IMR-90 (cell line): ENCODE measurements at regions not wholly inside any gene's neighbourhood (a gene's known extent, or its start where the extent isn't known, plus 50 kb on each side); places are given as distances from the start of the nearest gene placed in this dataset.

Source experiments
- ATAC-seq: fragments of 200-7000 bp; cut with Tn5 transposase; 2 replicates; pipeline ENCODE4 v1.9.1; 2020; ENCODE audit warnings: low read depth, mild to moderate bottlenecking, moderate library complexity
- BruUV-seq: library from RNA; stranded (reverse); fragments of 400-500 nt; replicated peaks from 2 replicates; lab custom pipeline; 2021; lab: Mats Ljungman, UMichigan
- CTCF ChIA-PET: fragments of 300-600 bp; formaldehyde crosslinking; extraction: SDS; loops from one replicate; lab custom pipeline; 2021; ENCODE audit warnings: antibody characterized with exemption; lab: Yijun Ruan, JAX
- POLR2A ChIA-PET: fragments of 300-600 bp; sonication (Branson Sonifier 250); formaldehyde crosslinking; loops from one replicate; lab custom pipeline; 2022; ENCODE audit warnings: antibody characterized with exemption; ENCODE audit not compliant: unreplicated experiment; lab: Charles Lee
- DNase-seq: peaks from one replicate; pipeline ENCODE4 v3.0.0; 2013
- H2AFZ ChIP-seq: replicated peaks from 2 replicates; pipeline ENCODE3; 2013; ENCODE audit warnings: low read length, mild to moderate bottlenecking; ENCODE audit not compliant: poor library complexity
- H2AK5ac ChIP-seq: 2 replicates; pipeline ENCODE4 v1.6.1; 2013; ENCODE audit warnings: low read depth, low read length, inconsistent platforms
- H2AK9ac ChIP-seq: replicated peaks from 2 replicates; pipeline ENCODE3; 2013; ENCODE audit warnings: mild to moderate bottlenecking, low read depth, low read length, moderate library complexity; ENCODE audit not compliant: poor library complexity
- H2BK120ac ChIP-seq: 2 replicates; pipeline ENCODE4 v1.6.1; 2013; ENCODE audit warnings: low read depth, low read length, inconsistent platforms
- H2BK15ac ChIP-seq: 3 replicates; pipeline ENCODE4 v1.6.1; 2013; ENCODE audit warnings: low read depth, low read length, inconsistent platforms
- H2BK20ac ChIP-seq: 2 replicates; pipeline ENCODE4 v1.6.1; 2013; ENCODE audit warnings: low read depth, mild to moderate bottlenecking, inconsistent platforms, low read length, moderate library complexity
- H2BK5ac ChIP-seq: 2 replicates; pipeline ENCODE4 v1.6.1; 2013; ENCODE audit warnings: mild to moderate bottlenecking, low read depth, low read length, inconsistent platforms; ENCODE audit not compliant: poor library complexity, severe bottlenecking
- H3K14ac ChIP-seq: replicated peaks from 2 replicates; pipeline ENCODE4 v1.6.1; 2013; ENCODE audit warnings: low read depth, low read length, inconsistent platforms
- H3K18ac ChIP-seq: 2 replicates; pipeline ENCODE4 v1.6.1; 2013; ENCODE audit warnings: low read depth, low read length, control low read depth
- H3K23ac ChIP-seq: 2 replicates; pipeline ENCODE4 v1.6.1; 2013; ENCODE audit warnings: low read depth, low read length, inconsistent platforms
- H3K27ac ChIP-seq: 2 replicates; pipeline ENCODE4 v1.5.1; 2013; ENCODE audit warnings: mild to moderate bottlenecking, control low read depth, low read length; ENCODE audit not compliant: insufficient read depth
- H3K27me3 ChIP-seq: 2 replicates; pipeline ENCODE4 v1.6.1; 2013; ENCODE audit warnings: low read length; ENCODE audit not compliant: control insufficient read depth, insufficient read depth
- H3K36me3 ChIP-seq: 2 replicates; pipeline ENCODE4 v1.6.1; 2013; ENCODE audit warnings: low read length, mixed read lengths; ENCODE audit not compliant: control insufficient read depth, insufficient read depth
- H3K4ac ChIP-seq: 2 replicates; pipeline ENCODE4 v1.6.1; 2013; ENCODE audit warnings: low read depth, low read length, inconsistent platforms
- H3K4me1 ChIP-seq: 2 replicates; pipeline ENCODE4 v1.6.1; 2013; ENCODE audit warnings: low read length, mixed read lengths; ENCODE audit not compliant: control insufficient read depth, insufficient read depth
- H3K4me2 ChIP-seq: 2 replicates; pipeline ENCODE4 v1.6.1; 2013; ENCODE audit warnings: low read depth, mild to moderate bottlenecking, control low read depth, low read length, moderate library complexity
- H3K4me3 ChIP-seq: 2 replicates; pipeline ENCODE4 v1.5.1; 2013; ENCODE audit warnings: low read depth, mild to moderate bottlenecking, control low read depth, low read length, moderate library complexity; ENCODE audit not compliant: insufficient read depth
- H3K56ac ChIP-seq: 2 replicates; pipeline ENCODE4 v1.6.1; 2013; ENCODE audit warnings: low read length, inconsistent platforms; ENCODE audit not compliant: insufficient read depth; ENCODE audit errors: extremely low read depth
- H3K79me1 ChIP-seq, 2 experiments: 2 replicates each; pipeline ENCODE4 v1.6.1; 2013; ENCODE audit warnings: low read length in 2 of 2, inconsistent platforms in 1 of 2, low read depth in 1 of 2
- H3K9ac ChIP-seq: 2 replicates; pipeline ENCODE4 v1.6.1; 2013; ENCODE audit warnings: low read depth, low read length, control low read depth
- H3K9me1 ChIP-seq: 2 replicates; pipeline ENCODE4 v1.6.1; 2013; ENCODE audit warnings: low read length, inconsistent platforms; ENCODE audit not compliant: insufficient read depth
- H3K9me3 ChIP-seq: 2 replicates; pipeline ENCODE4 v1.6.1; 2013; ENCODE audit warnings: low read length; ENCODE audit not compliant: control insufficient read depth, insufficient read depth
- H4K20me1 ChIP-seq: 2 replicates; pipeline ENCODE4 v1.6.1; 2013; ENCODE audit warnings: low read length, inconsistent platforms; ENCODE audit not compliant: insufficient read depth
- H4K5ac ChIP-seq: 2 replicates; pipeline ENCODE4 v1.6.1; 2013; ENCODE audit warnings: mild to moderate bottlenecking, low read depth, low read length, control low read depth
- H4K8ac ChIP-seq, 2 experiments: 2 replicates each; pipeline ENCODE4 v1.6.1; 2013; ENCODE audit warnings: low read depth in 2 of 2, low read length in 2 of 2, control low read depth in 1 of 2, inconsistent platforms in 1 of 2
- H4K91ac ChIP-seq: 2 replicates; pipeline ENCODE4 v1.6.1; 2013; ENCODE audit warnings: low read depth, low read length, inconsistent platforms; ENCODE audit not compliant: insufficient read depth
- BHLHE40 ChIP-seq: fragments of 150-350 bp; IDR thresholded peaks from 2 replicates; pipeline ENCODE4 v1.6.1; 2016; ENCODE audit warnings: mild to moderate bottlenecking, low read depth, low read length
- CEBPB ChIP-seq: IDR thresholded peaks from 2 replicates; pipeline ENCODE4 v1.6.1; 2012; ENCODE audit warnings: low read depth, low read length, improper control_type of control experiment
- CHD1 ChIP-seq: IDR thresholded peaks from 2 replicates; pipeline ENCODE4 v1.6.1; 2012; ENCODE audit warnings: low read depth, low read length, improper control_type of control experiment
- CTCF ChIP-seq: conservative IDR thresholded peaks from 2 replicates; pipeline ENCODE4 v1.5.1; 2012; ENCODE audit warnings: mild to moderate bottlenecking, low read depth, low read length, improper control_type of control experiment
- ELK1 ChIP-seq: fragments of 150-350 bp; IDR thresholded peaks from 2 replicates; pipeline ENCODE4 v1.6.1; 2016; ENCODE audit warnings: low read depth, mild to moderate bottlenecking, low read length, moderate library complexity, borderline replicate concordance
- MAFK ChIP-seq: IDR thresholded peaks from 2 replicates; pipeline ENCODE4 v1.6.1; 2012; ENCODE audit warnings: low read depth, low read length, improper control_type of control experiment
- MXI1 ChIP-seq: IDR thresholded peaks from 2 replicates; pipeline ENCODE4 v1.6.1; 2012; ENCODE audit warnings: low read depth, mild to moderate bottlenecking, low read length, moderate library complexity, borderline replicate concordance
- NFE2L2 ChIP-seq: fragments of 150-350 bp; IDR thresholded peaks from 2 replicates; pipeline ENCODE4 v1.6.1; 2016; ENCODE audit warnings: low read depth, mild to moderate bottlenecking, low read length
- POLR2A ChIP-seq: IDR thresholded peaks from 2 replicates; pipeline ENCODE4 v1.6.1; 2012; ENCODE audit warnings: mild to moderate bottlenecking, low read depth, low read length
- RAD21 ChIP-seq: IDR thresholded peaks from 2 replicates; pipeline ENCODE4 v1.6.1; 2012; ENCODE audit warnings: low read length, improper control_type of control experiment
- RFX5 ChIP-seq: IDR thresholded peaks from 2 replicates; pipeline ENCODE4 v1.8.0; 2012; ENCODE audit warnings: low read depth, mild to moderate bottlenecking, low read length, moderate library complexity
- SMC3 ChIP-seq: fragments of 150-350 bp; IDR thresholded peaks from 2 replicates; pipeline ENCODE4 v1.6.1; 2016; ENCODE audit warnings: low read depth, mild to moderate bottlenecking, antibody characterized with exemption, low read length, moderate library complexity
- USF2 ChIP-seq: fragments of 150-350 bp; IDR thresholded peaks from 2 replicates; pipeline ENCODE4 v1.6.1; 2017; ENCODE audit warnings: mild to moderate bottlenecking, antibody characterized with exemption, low read length, low read depth
- WGBS, 2 experiments: methylation state at CpG; one replicate each; pipeline versions ENCODE4 v1.1.5 to v1.1.7; 2013; ENCODE audit warnings: missing lambda C conversion rate in 2 of 2; ENCODE audit not compliant: insufficient read length in 1 of 2; ENCODE audit errors: extremely low coverage in 2 of 2; 5-methylcytosine and 5-hydroxymethylcytosine counted together
- dilution Hi-C: fragments of 300-500 bp; cut with HindIII; formaldehyde crosslinking; loops from one replicate; pipeline ENCODE4 v1.14.3; 2018; ENCODE audit warnings: low sequenced_read_pairs; ENCODE audit not compliant: unreplicated experiment
- in situ Hi-C: fragments of 300-500 bp; cut with MboI; formaldehyde crosslinking; loops from 3 replicates; pipeline ENCODE4 v1.14.3; 2019; ENCODE audit warnings: low sequenced_read_pairs, inconsistent platforms, mixed read lengths
- intact Hi-C: fragments of 100-400 bp; cut with micrococcal nuclease; formaldehyde crosslinking; loops from 2 replicates; pipeline ENCODE4 v1.10.0; 2022

- H4K8ac ChIP-seq: no peak overlapping the region
- no peak overlapping the region for H4K5ac ChIP-seq
- H3K36me3 ChIP-seq: no peaks in the 10 kb centered on the region
- no peaks in the 10 kb centered on the region for H3K79me1 ChIP-seq
- BruUV-seq: no TSS peak
- no peak overlapping the region for H3K4me3 ChIP-seq
- intact Hi-C loops: no loop called here
- POLR2A ChIA-PET: no interaction called here
- H3K27me3 ChIP-seq: no peaks in the 10 kb centered on the region
- H2AK9ac ChIP-seq: no peak overlapping the region
- H3K23ac ChIP-seq: no peak overlapping the region
- dilution Hi-C loops: no loop called here
- H3K4ac ChIP-seq: no peak overlapping the region
- no peak overlapping the region for H2BK5ac ChIP-seq
- TF ChIP-seq CHD1 (no peak), CEBPB (no peak), SMC3 (no peak), RAD21 (no peak), CTCF (no peak), POLR2A (no peak), USF2 (no peak), MAFK (no peak), MXI1 (no peak), NFE2L2 (no peak), BHLHE40 (no peak), ELK1 (no peak), RFX5 (no peak)
- no peak overlapping the region for H3K18ac ChIP-seq
- H3K56ac ChIP-seq: no peak overlapping the region
- H3K4me1 ChIP-seq: no peaks in the 10 kb centered on the region
- no peak overlapping the region for H2AK5ac ChIP-seq
- no peak overlapping the region for H2AFZ ChIP-seq
- no peak overlapping the region for H2BK15ac ChIP-seq
- no peak overlapping the region for H3K27ac ChIP-seq
- no peak overlapping the region for H3K14ac ChIP-seq
- H2BK120ac ChIP-seq: no peak overlapping the region
- WGBS, 2 experiments: 33% methylated on average over 2 of the region's 2 CpGs; no CpG with 5 or more reads in 1 of the 2 experiments
- no peaks in the 10 kb centered on the region for H3K9me3 ChIP-seq
- H4K20me1 ChIP-seq: no peaks in the 10 kb centered on the region
- DNase-seq: no peak
- CTCF ChIA-PET: no interaction called here
- H3K9me1 ChIP-seq: no peaks in the 10 kb centered on the region
- no peak overlapping the region for H3K4me2 ChIP-seq
- ATAC-seq: no peak
- no peak overlapping the region for H2BK20ac ChIP-seq
- in situ Hi-C loops: no loop called here
- H4K91ac ChIP-seq: no peak overlapping the region
- H3K9ac ChIP-seq: no peak overlapping the region
Measured at GRCh38 chr9:100673249-100673648, 95.4 kb downstream of the CAVIN4 start.
